Vagina (tissue), 2 donors: ENCODE measurements at regions not wholly inside any gene's neighbourhood (a gene's known extent, or its start where the extent isn't known, plus 50 kb on each side); places are given as distances from the start of the nearest gene placed in this dataset.

ENCODE experiments used
- DNase-seq, 2 donors: peaks; one replicate each; pipeline ENCODE4 v3.0.0-alpha.2; 2017; ENCODE audit errors: extremely low spot score in 2 of 2
- H3K27ac ChIP-seq: fragments of 200-600 bp; sonication (generic); one replicate; pipeline ENCODE4 v1.5.1; 2019
- H3K27me3 ChIP-seq: fragments of 200-600 bp; sonication (generic); one replicate; pipeline ENCODE4 v1.5.1; 2019
- H3K36me3 ChIP-seq, 2 donors: fragments of 200-600 bp; sonication (generic); one replicate each; pipeline ENCODE4 v1.5.1; 2017 to 2019
- H3K4me1 ChIP-seq: fragments of 200-600 bp; sonication (generic); one replicate; pipeline ENCODE4 v1.5.1; 2019
- H3K4me3 ChIP-seq, 2 donors: fragments of 200-600 bp; sonication (generic); 1 replicate in 1 of 2; 2 replicates in 1 of 2; pipeline ENCODE4 v1.5.1; 2016 to 2019
- H3K9me3 ChIP-seq: fragments of 200-600 bp; sonication (generic); one replicate; pipeline ENCODE4 v1.5.1; 2019
- POLR2A ChIP-seq, 2 donors: fragments of 450-650 bp; IDR thresholded peaks; one replicate each; pipeline ENCODE4 v1.6.1; 2017; ENCODE audit warnings: antibody characterized with exemption in 2 of 2, mild to moderate bottlenecking in 2 of 2, moderate library complexity in 2 of 2
- POLR2AphosphoS5 ChIP-seq, 2 donors: sonication (generic); formaldehyde crosslinking; IDR thresholded peaks; one replicate each; pipeline ENCODE4 v1.9.0; 2017; ENCODE audit warnings: antibody characterized with exemption in 2 of 2, mild to moderate bottlenecking in 2 of 2, low read depth in 1 of 2; ENCODE audit not compliant: insufficient read depth in 1 of 2
- intact Hi-C: fragments of 100-400 bp; cut with DNase I; formaldehyde crosslinking; loops from one replicate; pipeline ENCODE4 v1.15.1; 2023
- TF ChIP-seq, protein P1 (sequence below), 3 experiments: fragments of 450-650 bp in 2 of 3; fragments of 200-600 bp in 1 of 3; sonication (generic) in 1 of 3; IDR thresholded peaks; one replicate each; pipeline ENCODE4 v1.5.1; 2017 to 2019; ENCODE audit warnings: antibody characterized with exemption in 3 of 3, mild to moderate bottlenecking in 2 of 3, moderate library complexity in 2 of 3

DNA sequence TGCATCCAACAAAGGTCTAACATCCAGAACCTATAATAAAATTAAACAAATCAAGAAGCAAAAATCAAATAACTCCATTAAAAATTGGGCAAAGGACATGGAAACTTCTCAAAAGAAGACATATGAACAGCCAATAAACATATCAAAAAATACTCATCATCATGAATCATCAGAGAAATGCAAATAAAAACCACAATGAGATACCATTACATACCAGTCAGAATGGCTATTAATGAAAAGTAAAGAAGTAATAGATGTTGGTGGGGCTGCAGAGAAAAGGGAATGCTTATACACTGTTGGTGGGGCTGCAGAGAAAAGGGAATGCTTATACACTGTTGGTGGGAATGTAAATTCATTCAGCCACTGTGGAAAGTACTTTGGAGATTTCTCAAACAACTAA lies 465.8 kb downstream of the ZIC3 start:
- no peaks in the 10 kb centered on the region for H3K4me1 ChIP-seq
- no peak for DNase-seq
- no peaks in the 10 kb centered on the region for H3K36me3 ChIP-seq
- no peak overlapping the region for H3K4me3 ChIP-seq
- H3K27me3 ChIP-seq = no peaks in the 10 kb centered on the region
- no peaks in the 10 kb centered on the region for H3K9me3 ChIP-seq
- intact Hi-C loops = no loop called here
- TF ChIP-seq POLR2A (IDR thresholded peaks at IDR 0.05) (no peak), POLR2AphosphoS5 (IDR thresholded peaks at IDR 0.05; ENCODE audit: insufficient read depth in 1 of 2, low read depth in 1 of 2) (no peak)
- TF ChIP-seq, protein P1, sequence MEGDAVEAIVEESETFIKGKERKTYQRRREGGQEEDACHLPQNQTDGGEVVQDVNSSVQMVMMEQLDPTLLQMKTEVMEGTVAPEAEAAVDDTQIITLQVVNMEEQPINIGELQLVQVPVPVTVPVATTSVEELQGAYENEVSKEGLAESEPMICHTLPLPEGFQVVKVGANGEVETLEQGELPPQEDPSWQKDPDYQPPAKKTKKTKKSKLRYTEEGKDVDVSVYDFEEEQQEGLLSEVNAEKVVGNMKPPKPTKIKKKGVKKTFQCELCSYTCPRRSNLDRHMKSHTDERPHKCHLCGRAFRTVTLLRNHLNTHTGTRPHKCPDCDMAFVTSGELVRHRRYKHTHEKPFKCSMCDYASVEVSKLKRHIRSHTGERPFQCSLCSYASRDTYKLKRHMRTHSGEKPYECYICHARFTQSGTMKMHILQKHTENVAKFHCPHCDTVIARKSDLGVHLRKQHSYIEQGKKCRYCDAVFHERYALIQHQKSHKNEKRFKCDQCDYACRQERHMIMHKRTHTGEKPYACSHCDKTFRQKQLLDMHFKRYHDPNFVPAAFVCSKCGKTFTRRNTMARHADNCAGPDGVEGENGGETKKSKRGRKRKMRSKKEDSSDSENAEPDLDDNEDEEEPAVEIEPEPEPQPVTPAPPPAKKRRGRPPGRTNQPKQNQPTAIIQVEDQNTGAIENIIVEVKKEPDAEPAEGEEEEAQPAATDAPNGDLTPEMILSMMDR (IDR thresholded peaks at IDR 0.05) = no peak
- no peak overlapping the region for H3K27ac ChIP-seq

DNA sequence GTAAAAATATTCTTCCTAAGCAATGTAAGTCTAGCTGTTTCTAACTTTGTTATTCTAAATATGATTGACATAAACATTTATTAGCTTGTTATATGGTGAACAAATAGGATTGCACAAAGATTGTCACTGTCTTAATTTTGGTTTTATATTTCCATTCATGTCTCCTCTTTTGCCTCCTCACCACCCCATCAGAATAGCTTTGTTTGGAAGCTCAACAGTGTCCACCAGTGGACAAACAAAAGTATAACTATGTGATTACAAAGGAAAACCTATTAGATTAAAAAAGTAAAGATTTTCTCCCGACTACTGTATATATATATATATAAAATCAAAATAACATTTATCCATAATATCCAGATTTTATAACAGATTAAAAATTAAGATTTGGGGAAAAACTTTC lies 468.2 kb downstream of the ZIC3 start:
- H3K27me3 ChIP-seq = no peaks in the 10 kb centered on the region
- intact Hi-C loops = no loop called here
- H3K4me1 ChIP-seq = no peaks in the 10 kb centered on the region
- H3K4me3 ChIP-seq = no peak overlapping the region
- H3K36me3 ChIP-seq = no peaks in the 10 kb centered on the region
- no peak overlapping the region for H3K27ac ChIP-seq
- H3K9me3 ChIP-seq = no peaks in the 10 kb centered on the region
- no peak for TF ChIP-seq POLR2A (IDR thresholded peaks at IDR 0.05)
- no peak for TF ChIP-seq POLR2AphosphoS5 (IDR thresholded peaks at IDR 0.05; ENCODE audit: insufficient read depth in 1 of 2, low read depth in 1 of 2)
- TF ChIP-seq, protein P1 (IDR thresholded peaks at IDR 0.05) = no peak
- no peak for DNase-seq

DNA sequence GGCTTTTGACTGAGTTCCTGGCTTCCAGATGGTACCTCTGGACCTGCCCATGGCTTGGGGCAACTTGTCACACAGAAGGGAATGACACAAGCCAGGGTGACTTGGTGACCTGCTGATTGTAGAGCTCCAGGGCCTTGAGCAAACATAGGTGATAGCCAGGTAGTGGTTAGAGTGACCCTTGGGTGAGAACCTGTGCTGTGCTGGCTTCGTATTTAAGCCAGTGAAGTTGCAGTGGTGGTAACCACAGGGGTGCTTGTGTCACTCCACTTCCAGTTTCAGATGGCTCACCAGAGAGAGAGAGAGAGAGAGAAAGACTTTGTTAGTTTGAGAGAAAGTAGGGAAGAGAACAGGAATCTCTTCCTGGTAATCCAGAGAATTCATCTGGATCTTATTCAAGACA lies 471.6 kb downstream of the ZIC3 start:
- H3K9me3 ChIP-seq = no peaks in the 10 kb centered on the region
- no peaks in the 10 kb centered on the region for H3K4me1 ChIP-seq
- H3K4me3 ChIP-seq = no peak overlapping the region
- H3K27me3 ChIP-seq = no peaks in the 10 kb centered on the region
- intact Hi-C loops = no loop called here
- no peak overlapping the region for H3K27ac ChIP-seq
- TF ChIP-seq POLR2A (IDR thresholded peaks at IDR 0.05) (no peak), POLR2AphosphoS5 (IDR thresholded peaks at IDR 0.05; ENCODE audit: insufficient read depth in 1 of 2, low read depth in 1 of 2) (no peak)
- TF ChIP-seq, protein P1 (IDR thresholded peaks at IDR 0.05) = no peak
- no peak for DNase-seq
- H3K36me3 ChIP-seq = no peaks in the 10 kb centered on the region

DNA sequence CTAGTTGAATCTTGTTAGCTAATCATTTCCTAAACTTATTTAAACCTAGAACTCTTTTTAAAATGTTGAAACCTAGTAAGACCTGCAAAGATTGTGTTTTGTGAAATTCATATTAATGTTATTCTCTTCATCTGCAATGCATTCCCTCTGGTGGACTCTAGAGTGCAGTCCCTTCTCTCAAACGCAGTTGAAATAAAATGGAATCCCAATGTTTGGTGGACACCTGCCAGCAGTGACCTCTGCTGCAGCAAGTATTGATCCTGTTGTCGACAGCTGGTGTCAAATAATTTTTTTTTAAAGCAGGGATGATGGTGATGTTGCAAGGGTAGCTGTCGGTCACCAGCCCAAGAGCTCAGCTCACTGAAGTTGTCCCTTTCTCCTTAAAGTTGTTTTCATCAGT lies 492.0 kb downstream of the ZIC3 start:
- no peaks in the 10 kb centered on the region for H3K4me1 ChIP-seq
- no peaks in the 10 kb centered on the region for H3K9me3 ChIP-seq
- H3K27ac ChIP-seq = no peak overlapping the region
- no peaks in the 10 kb centered on the region for H3K27me3 ChIP-seq
- no peaks in the 10 kb centered on the region for H3K36me3 ChIP-seq
- TF ChIP-seq, protein P1 (IDR thresholded peaks at IDR 0.05) = no peak
- TF ChIP-seq POLR2A (IDR thresholded peaks at IDR 0.05) (no peak), POLR2AphosphoS5 (IDR thresholded peaks at IDR 0.05; ENCODE audit: insufficient read depth in 1 of 2, low read depth in 1 of 2) (no peak)
- no peak for DNase-seq
- intact Hi-C loops = no loop called here
- H3K4me3 ChIP-seq = no peak overlapping the region

DNA sequence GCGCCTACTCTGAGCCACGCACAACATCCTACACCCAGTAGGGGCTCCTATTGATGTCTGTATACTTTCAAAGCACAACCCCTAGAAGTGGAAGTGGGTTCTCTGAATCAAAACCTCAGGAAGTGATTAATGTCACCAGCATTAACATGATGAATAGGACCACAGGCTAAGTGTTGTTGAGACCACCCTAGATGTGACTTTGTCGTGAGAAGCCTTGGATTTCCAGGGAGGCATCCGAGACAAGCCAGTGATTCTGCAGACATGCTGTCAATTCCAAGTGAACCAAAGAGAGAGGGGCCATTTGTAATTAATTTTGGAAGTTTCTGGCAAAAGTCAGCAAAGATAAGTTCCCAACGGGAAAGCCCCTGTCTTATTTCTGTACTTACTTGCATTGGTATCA lies 493.0 kb downstream of the ZIC3 start:
- H3K27ac ChIP-seq = no peak overlapping the region
- H3K36me3 ChIP-seq = no peaks in the 10 kb centered on the region
- TF ChIP-seq POLR2AphosphoS5 (IDR thresholded peaks at IDR 0.05; ENCODE audit: insufficient read depth in 1 of 2, low read depth in 1 of 2) (no peak), POLR2A (IDR thresholded peaks at IDR 0.05) (no peak)
- TF ChIP-seq, protein P1 (IDR thresholded peaks at IDR 0.05) = no peak
- intact Hi-C loops = no loop called here
- no peak overlapping the region for H3K4me3 ChIP-seq
- H3K27me3 ChIP-seq = no peaks in the 10 kb centered on the region
- no peaks in the 10 kb centered on the region for H3K9me3 ChIP-seq
- no peaks in the 10 kb centered on the region for H3K4me1 ChIP-seq
- no peak for DNase-seq
